ENCODE measurements at regions not wholly inside any gene's neighbourhood (a gene's known extent, or its start where the extent isn't known, plus 50 kb on each side); places are given as distances from the start of the nearest gene placed in this dataset.

DNA sequence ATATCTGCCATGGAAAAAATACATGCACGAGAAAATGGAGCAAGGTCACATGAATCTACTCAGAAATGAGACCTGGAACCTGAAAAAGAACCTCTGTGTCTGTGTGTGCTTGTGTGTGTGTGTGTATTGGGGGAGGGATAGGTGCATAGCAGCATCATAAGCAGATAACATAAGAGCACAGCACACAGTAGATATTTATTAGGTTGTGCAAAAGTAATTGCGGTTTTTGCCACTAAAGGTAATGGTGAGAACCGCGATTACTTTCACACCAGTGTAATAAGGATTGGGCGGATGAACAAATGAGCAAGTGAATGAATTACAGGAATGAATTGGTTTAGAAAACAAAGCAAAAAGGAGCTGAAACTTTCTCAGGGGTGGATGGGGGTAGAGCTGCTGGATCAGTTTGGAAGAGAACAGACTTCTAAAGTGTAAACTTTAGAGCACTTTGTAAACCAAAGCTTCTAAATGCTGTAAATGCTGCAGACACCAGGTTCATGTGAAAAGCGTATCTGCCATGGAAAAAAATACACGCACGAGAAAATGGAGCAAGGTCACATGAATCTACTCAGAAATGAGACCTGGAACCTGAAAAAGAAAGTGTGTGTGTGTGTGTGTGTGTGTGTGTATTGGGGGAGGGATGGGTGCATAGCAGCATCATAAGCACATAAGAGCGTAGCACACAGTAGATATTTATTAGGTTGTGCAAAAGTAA lies 156.9 kb downstream of the TOMM20 start:
- DNase-seq (ENCODE audit: low read depth, low spot score): no peak
- H3K4me1 Mint-ChIP-seq: peaks cover 62% of the 10 kb centered on the region
- TF ChIP-seq, protein P1, sequence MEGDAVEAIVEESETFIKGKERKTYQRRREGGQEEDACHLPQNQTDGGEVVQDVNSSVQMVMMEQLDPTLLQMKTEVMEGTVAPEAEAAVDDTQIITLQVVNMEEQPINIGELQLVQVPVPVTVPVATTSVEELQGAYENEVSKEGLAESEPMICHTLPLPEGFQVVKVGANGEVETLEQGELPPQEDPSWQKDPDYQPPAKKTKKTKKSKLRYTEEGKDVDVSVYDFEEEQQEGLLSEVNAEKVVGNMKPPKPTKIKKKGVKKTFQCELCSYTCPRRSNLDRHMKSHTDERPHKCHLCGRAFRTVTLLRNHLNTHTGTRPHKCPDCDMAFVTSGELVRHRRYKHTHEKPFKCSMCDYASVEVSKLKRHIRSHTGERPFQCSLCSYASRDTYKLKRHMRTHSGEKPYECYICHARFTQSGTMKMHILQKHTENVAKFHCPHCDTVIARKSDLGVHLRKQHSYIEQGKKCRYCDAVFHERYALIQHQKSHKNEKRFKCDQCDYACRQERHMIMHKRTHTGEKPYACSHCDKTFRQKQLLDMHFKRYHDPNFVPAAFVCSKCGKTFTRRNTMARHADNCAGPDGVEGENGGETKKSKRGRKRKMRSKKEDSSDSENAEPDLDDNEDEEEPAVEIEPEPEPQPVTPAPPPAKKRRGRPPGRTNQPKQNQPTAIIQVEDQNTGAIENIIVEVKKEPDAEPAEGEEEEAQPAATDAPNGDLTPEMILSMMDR (conservative IDR thresholded peaks at IDR 0.05): no peak
- H3K27ac Mint-ChIP-seq (ENCODE audit: unreplicated experiment): no peak overlapping the region
- peak overlapping the region; percentile 31 for H3K4me3 Mint-ChIP-seq
- H3K27me3 Mint-ChIP-seq (ENCODE audit: low read depth): no peaks in the 10 kb centered on the region
- no peaks in the 10 kb centered on the region for H3K36me3 Mint-ChIP-seq (ENCODE audit: low read depth)
- no peaks in the 10 kb centered on the region for H3K9me3 Mint-ChIP-seq

DNA sequence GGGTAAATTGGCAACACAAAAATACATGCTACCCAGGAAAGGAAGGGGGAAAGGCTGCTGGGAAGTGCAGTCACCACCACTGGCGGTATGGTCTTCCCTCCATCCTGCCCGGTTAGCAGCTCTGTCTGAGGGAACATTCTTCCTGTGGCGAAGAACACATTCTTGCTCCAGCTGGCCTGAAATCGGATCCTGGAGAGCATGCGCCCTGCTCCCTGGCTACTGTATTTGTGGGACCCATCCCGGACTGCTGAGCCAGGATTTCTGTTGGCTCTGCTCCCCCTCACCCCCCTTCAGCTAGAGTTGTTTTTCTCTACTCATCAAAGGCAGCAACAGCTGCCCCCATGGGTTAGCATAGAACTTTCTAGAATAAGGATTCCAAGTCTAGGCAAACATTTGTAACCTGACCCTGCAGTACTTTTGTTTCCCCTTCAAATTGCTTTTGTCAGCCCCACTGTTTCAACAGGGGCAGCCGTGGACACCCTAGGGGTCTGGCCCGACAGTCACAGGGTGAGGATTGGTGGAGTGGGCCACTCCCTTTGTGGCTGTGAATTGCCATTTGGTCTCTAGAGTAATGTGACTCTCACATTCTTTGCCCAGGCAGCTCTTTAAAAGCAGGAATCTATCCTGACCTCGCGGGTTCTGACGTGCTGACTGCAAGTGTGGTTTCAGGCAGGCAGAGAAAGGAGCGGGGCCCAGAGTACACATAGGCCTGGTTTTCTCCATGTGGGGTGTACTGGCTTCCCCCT lies 157.7 kb downstream of the TOMM20 start:
- Mint-ChIP-seq H3K9me3 (no peaks in the 10 kb centered on the region), H3K4me3 (peak overlapping the region; percentile 56), H3K27ac (ENCODE audit: unreplicated experiment) (peak overlapping the region; percentile 37), H3K4me1 (peaks cover 64% of the 10 kb centered on the region), H3K27me3 (ENCODE audit: low read depth) (no peaks in the 10 kb centered on the region), H3K36me3 (ENCODE audit: low read depth) (no peaks in the 10 kb centered on the region)
- DNase-seq (ENCODE audit: low read depth, low spot score): no peak
- TF ChIP-seq, protein P1 (conservative IDR thresholded peaks at IDR 0.05): no peak

- Mint-ChIP-seq H3K4me3 (peak overlapping the region; percentile 56), H3K27ac (ENCODE audit: unreplicated experiment) (peak overlapping the region; percentile 37), H3K36me3 (ENCODE audit: low read depth) (no peaks in the 10 kb centered on the region), H3K4me1 (peaks cover 59% of the 10 kb centered on the region), H3K27me3 (ENCODE audit: low read depth) (no peaks in the 10 kb centered on the region), H3K9me3 (no peaks in the 10 kb centered on the region)
- TF ChIP-seq, protein P1 (conservative IDR thresholded peaks at IDR 0.05): no peak
- no peak for DNase-seq (ENCODE audit: low read depth, low spot score)
These were observed 158.3 kb downstream of the TOMM20 start for GRCh38 chr1:234970401-234970730.

DNA sequence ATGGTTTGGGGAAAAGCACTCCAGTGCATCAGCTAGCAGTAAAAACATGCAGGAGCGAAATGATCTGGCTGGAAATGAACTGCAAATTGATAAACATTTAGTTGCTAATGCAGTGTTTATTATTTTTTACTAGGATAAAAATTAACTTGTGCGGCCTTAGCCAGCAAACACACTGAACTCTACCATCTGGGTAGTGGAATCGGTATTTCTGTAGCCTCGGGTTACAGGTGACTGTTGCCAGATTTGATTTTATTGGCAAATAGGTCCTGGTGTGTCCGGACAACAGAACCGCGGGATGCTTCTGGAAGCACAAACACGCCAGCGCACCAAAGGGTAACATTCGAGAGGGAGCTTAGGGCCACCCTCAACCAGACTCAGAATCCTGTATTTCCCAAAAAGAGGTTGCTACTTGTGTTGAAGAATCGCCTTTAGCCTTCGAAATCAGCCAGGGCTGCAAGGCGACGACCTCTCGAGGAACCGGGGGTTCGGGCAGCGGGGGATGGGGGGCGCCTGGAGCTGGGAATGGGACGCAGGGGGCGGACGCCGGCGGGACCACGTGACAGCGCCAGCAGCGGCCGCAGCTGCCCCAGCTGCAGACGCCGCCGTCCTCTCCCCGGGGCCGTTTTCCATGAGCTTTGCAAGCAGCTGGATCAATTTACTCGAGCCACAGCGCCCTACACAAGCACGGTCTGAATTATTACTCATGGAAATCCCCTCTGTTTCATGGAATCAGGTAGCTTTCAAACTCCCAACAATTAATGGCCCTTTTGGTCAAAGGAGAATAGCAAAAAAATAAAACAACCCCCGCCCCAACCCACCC lies 158.8 kb downstream of the TOMM20 start:
- no peaks in the 10 kb centered on the region for H3K27me3 Mint-ChIP-seq (ENCODE audit: low read depth)
- TF ChIP-seq, protein P1 (conservative IDR thresholded peaks at IDR 0.05): no peak
- H3K9me3 Mint-ChIP-seq: no peaks in the 10 kb centered on the region
- no peak overlapping the region for H3K4me3 Mint-ChIP-seq
- peaks cover 53% of the 10 kb centered on the region for H3K4me1 Mint-ChIP-seq
- H3K27ac Mint-ChIP-seq (ENCODE audit: unreplicated experiment): no peak overlapping the region
- DNase-seq (ENCODE audit: low read depth, low spot score): peak; percentile 53
- H3K36me3 Mint-ChIP-seq (ENCODE audit: low read depth): no peaks in the 10 kb centered on the region

- no peak for DNase-seq (ENCODE audit: low read depth, low spot score)
- H3K4me1 Mint-ChIP-seq: peaks cover 46% of the 10 kb centered on the region
- TF ChIP-seq, protein P1 (conservative IDR thresholded peaks at IDR 0.05): no peak
- no peaks in the 10 kb centered on the region for H3K27me3 Mint-ChIP-seq (ENCODE audit: low read depth)
- no peaks in the 10 kb centered on the region for H3K9me3 Mint-ChIP-seq
- no peak overlapping the region for H3K27ac Mint-ChIP-seq (ENCODE audit: unreplicated experiment)
- no peak overlapping the region for H3K4me3 Mint-ChIP-seq
- H3K36me3 Mint-ChIP-seq (ENCODE audit: low read depth): no peaks in the 10 kb centered on the region
These were observed 159.6 kb downstream of the TOMM20 start for GRCh38 chr1:234969011-234969441.

Data from neural crest cell (in vitro differentiated cells).